CD14-positive monocyte (primary cell): ENCODE measurements at regions not wholly inside any gene's neighbourhood (a gene's known extent, or its start where the extent isn't known, plus 50 kb on each side); places are given as distances from the start of the nearest gene placed in this dataset.

Experiments
- DNase-seq, 3 donors: peaks; one replicate each; pipeline ENCODE4 v3.0.0-alpha.2; 2011 to 2022
- H2AFZ ChIP-seq: 2 replicates; pipeline ENCODE4 v1.6.0; 2012; ENCODE audit warnings: mild to moderate bottlenecking, low read depth, low read length, inconsistent platforms; ENCODE audit not compliant: insufficient read depth, poor library complexity, severe bottlenecking
- H3K27ac ChIP-seq, 2 donors: 1 replicate in 1 of 2; 2 replicates in 1 of 2; pipeline ENCODE4 v1.5.1; 2012 to 2013; ENCODE audit warnings: low read length in 2 of 2, control low read depth in 1 of 2, inconsistent platforms in 1 of 2, low read depth in 1 of 2, mild to moderate bottlenecking in 1 of 2
- H3K27me3 ChIP-seq, 2 donors: one replicate each; pipeline versions ENCODE4 v1.6.0 to v1.6.1; 2011 to 2013; ENCODE audit warnings: low read length in 2 of 2; ENCODE audit not compliant: control insufficient read depth in 2 of 2, insufficient read depth in 2 of 2
- H3K36me3 ChIP-seq, 2 donors: replicated peaks in 1 of 2; 1 replicate in 1 of 2; 2 replicates in 1 of 2; pipeline versions ENCODE4 v1.5.1 to v1.6.1; 2012 to 2013; ENCODE audit warnings: low read length in 2 of 2, control low read depth in 1 of 2, inconsistent platforms in 1 of 2, mild to moderate bottlenecking in 1 of 2; ENCODE audit not compliant: insufficient read depth in 2 of 2, control insufficient read depth in 1 of 2
- H3K4me1 ChIP-seq, 2 donors: 1 replicate in 1 of 2; 2 replicates in 1 of 2; pipeline versions ENCODE4 v1.5.1 to v1.6.1; 2012 to 2013; ENCODE audit warnings: low read length in 2 of 2, control low read depth in 1 of 2, inconsistent platforms in 1 of 2, mild to moderate bottlenecking in 1 of 2, moderate library complexity in 1 of 2; ENCODE audit not compliant: insufficient read depth in 2 of 2, control insufficient read depth in 1 of 2
- H3K4me2 ChIP-seq: replicated peaks from 2 replicates; pipeline ENCODE3; 2012; ENCODE audit warnings: low read length, moderate library complexity, mild to moderate bottlenecking; ENCODE audit not compliant: poor library complexity, severe bottlenecking; ENCODE audit errors: extremely low read depth
- H3K4me3 ChIP-seq, 3 experiments: fragments of 200-600 bp in 1 of 3; sonication (generic) in 1 of 3; replicated peaks in 1 of 3; 1 replicate in 2 of 3; 2 replicates in 1 of 3; pipeline ENCODE4 v1.5.1; 2011 to 2013; ENCODE audit warnings: low read length in 3 of 3, mild to moderate bottlenecking in 3 of 3, control low read depth in 2 of 3, low read depth in 2 of 3, inconsistent platforms in 1 of 3, moderate library complexity in 1 of 3
- H3K79me2 ChIP-seq: 2 replicates; pipeline ENCODE4 v1.6.0; 2012; ENCODE audit warnings: mild to moderate bottlenecking, control low read depth, inconsistent platforms, low read length, moderate library complexity; ENCODE audit not compliant: insufficient read depth
- H3K9ac ChIP-seq: 2 replicates; pipeline ENCODE4 v1.6.0; 2017; ENCODE audit warnings: low read length, mild to moderate bottlenecking; ENCODE audit not compliant: insufficient read depth, poor library complexity, severe bottlenecking
- H3K9me3 ChIP-seq, 2 donors: replicated peaks in 1 of 2; 1 replicate in 1 of 2; 2 replicates in 1 of 2; pipeline versions ENCODE4 v1.5.1 to v1.6.1; 2012 to 2013; ENCODE audit warnings: low read length in 2 of 2, control low read depth in 1 of 2; ENCODE audit not compliant: control insufficient read depth in 1 of 2, insufficient read depth in 1 of 2
- H4K20me1 ChIP-seq: 2 replicates; pipeline ENCODE4 v1.6.0; 2012; ENCODE audit warnings: mild to moderate bottlenecking, low read length, control low read depth, moderate library complexity; ENCODE audit not compliant: insufficient read depth
- H3K27ac Mint-ChIP-seq, 7 donors: one replicate each; pipeline ENCODE4 v1.8.0; 2020; ENCODE audit warnings: mild to moderate bottlenecking in 7 of 7, mixed read lengths in 7 of 7, moderate library complexity in 6 of 7, inconsistent platforms in 2 of 7
- H3K27me3 Mint-ChIP-seq, 3 donors: one replicate each; pipeline ENCODE4 v1.8.0; 2021 to 2022; ENCODE audit warnings: low read depth in 3 of 3, mild to moderate bottlenecking in 3 of 3, mixed read lengths in 3 of 3, moderate library complexity in 3 of 3, inconsistent platforms in 1 of 3
- H3K36me3 Mint-ChIP-seq, 2 donors: one replicate each; pipeline ENCODE4 v1.8.0; 2020; ENCODE audit warnings: mixed read lengths in 2 of 2, inconsistent platforms in 1 of 2, mild to moderate bottlenecking in 1 of 2
- H3K4me1 Mint-ChIP-seq: one replicate; pipeline ENCODE4 v1.8.0; 2020; ENCODE audit warnings: mild to moderate bottlenecking, mixed read lengths
- H3K4me3 Mint-ChIP-seq, 2 donors: one replicate each; pipeline ENCODE4 v1.8.0; 2020; ENCODE audit warnings: mild to moderate bottlenecking in 2 of 2, mixed read lengths in 2 of 2, moderate library complexity in 1 of 2
- H3K9me3 Mint-ChIP-seq, 7 donors: one replicate each; pipeline ENCODE4 v1.8.0; 2020 to 2022; ENCODE audit warnings: mixed read lengths in 7 of 7, mild to moderate bottlenecking in 6 of 7, moderate library complexity in 6 of 7, inconsistent platforms in 2 of 7
- CTCF ChIP-seq: fragments of 200-600 bp; IDR thresholded peaks from one replicate; pipeline ENCODE4 v1.8.0; 2022; ENCODE audit warnings: antibody characterized with exemption, mild to moderate bottlenecking
- WGBS: methylation state at CpG from one replicate; pipeline ENCODE4 v1.1.5; 2013; ENCODE audit warnings: missing lambda C conversion rate; ENCODE audit not compliant: insufficient coverage; 5-methylcytosine and 5-hydroxymethylcytosine counted together
- intact Hi-C, 2 donors: fragments of 100-400 bp; cut with micrococcal nuclease; formaldehyde crosslinking; loops; one replicate each; pipeline versions ENCODE4 v1.15.0 to v1.15.1; 2023

- H3K4me3 Mint-ChIP-seq = no peak overlapping the region
- intact Hi-C loops = no loop called here
- Histone ChIP-seq H3K36me3 (no peaks in the 10 kb centered on the region), H3K4me3 (no peak overlapping the region), H2AFZ (no peak overlapping the region), H3K4me1 (no peaks in the 10 kb centered on the region), H3K4me2 (no peak overlapping the region), H3K27me3 (no peaks in the 10 kb centered on the region), H3K9ac (no peak overlapping the region), H3K9me3 (no peaks in the 10 kb centered on the region), H3K27ac (no peak overlapping the region), H3K79me2 (no peaks in the 10 kb centered on the region), H4K20me1 (no peaks in the 10 kb centered on the region)
- H3K27me3 Mint-ChIP-seq = no peaks in the 10 kb centered on the region
- no CpG with 5 or more reads among the region's 1 CpG for WGBS
- no peak overlapping the region for H3K27ac Mint-ChIP-seq
- H3K36me3 Mint-ChIP-seq = no peaks in the 10 kb centered on the region
- no peak for DNase-seq
- no peaks in the 10 kb centered on the region for H3K4me1 Mint-ChIP-seq
- no peak for TF ChIP-seq CTCF
- no peaks in the 10 kb centered on the region for H3K9me3 Mint-ChIP-seq
Observed at GRCh38 chr10:55214608-55215007, 413.6 kb upstream of the PCDH15 start.

- Histone ChIP-seq H3K4me3 (no peak overlapping the region), H2AFZ (no peak overlapping the region), H3K9ac (no peak overlapping the region), H3K27me3 (no peaks in the 10 kb centered on the region), H4K20me1 (no peaks in the 10 kb centered on the region), H3K9me3 (no peaks in the 10 kb centered on the region), H3K27ac (no peak overlapping the region), H3K4me2 (no peak overlapping the region), H3K36me3 (no peaks in the 10 kb centered on the region), H3K79me2 (no peaks in the 10 kb centered on the region), H3K4me1 (no peaks in the 10 kb centered on the region)
- Mint-ChIP-seq H3K4me1 (no peaks in the 10 kb centered on the region), H3K27ac (no peak overlapping the region), H3K27me3 (peaks cover 0 to 2% (median 1%) of the 10 kb centered on the region in 3 donors), H3K4me3 (no peak overlapping the region), H3K9me3 (no peaks in the 10 kb centered on the region), H3K36me3 (no peaks in the 10 kb centered on the region)
- intact Hi-C loops = no loop called here
- no peak for DNase-seq
- TF ChIP-seq CTCF = no peak
Observed at GRCh38 chr10:55212051-55212450, 411.0 kb upstream of the PCDH15 start.
